SIG-M5 (cell line): ENCODE measurements at regions not wholly inside any gene's neighbourhood (a gene's known extent, or its start where the extent isn't known, plus 50 kb on each side); places are given as distances from the start of the nearest gene placed in this dataset.
"Not testable (repeated sequence)": the region's sequence is repeated elsewhere in the genome, so short reads cannot be mapped to it uniquely, and the experiment has no call there.

Experiments
- DNase-seq: peaks from one replicate; lab custom pipeline; 2025; lab: John Stamatoyannopoulos, UW

- DNase-seq = no peak
These were observed 772.5 kb downstream of the KCNA4 start for GRCh38 chr11:29244355-29244754.

- DNase-seq = no peak
These were observed 773.2 kb downstream of the KCNA4 start for GRCh38 chr11:29243616-29244015.

GRCh38 chr11:29231991-29232390 is 784.8 kb downstream of the KCNA4 start:
- no peak for DNase-seq

- no peak for DNase-seq
These were observed 785.2 kb downstream of the KCNA4 start for GRCh38 chr11:29231586-29231985.

GRCh38 chr11:29227811-29228210 is 789.0 kb downstream of the KCNA4 start:
- DNase-seq = no peak

GRCh38 chr11:29224739-29225384 is 792.0 kb downstream of the KCNA4 start:
- DNase-seq = no peak

GRCh38 chr11:29219531-29219930 is 797.3 kb downstream of the KCNA4 start:
- not testable (repeated sequence) for DNase-seq

GRCh38 chr11:29217901-29218300 is 798.9 kb downstream of the KCNA4 start:
- DNase-seq = no peak

- no peak for DNase-seq
These were observed 802.0 kb downstream of the KCNA4 start for GRCh38 chr11:29214833-29215232.

- DNase-seq = no peak
These were observed 805.6 kb downstream of the KCNA4 start for GRCh38 chr11:29211202-29211601.

- DNase-seq = no peak
These were observed 806.4 kb downstream of the KCNA4 start for GRCh38 chr11:29210426-29210825.

- DNase-seq = no peak
These were observed 808.7 kb downstream of the KCNA4 start for GRCh38 chr11:29208117-29208516.

- no peak for DNase-seq
These were observed 815.9 kb downstream of the KCNA4 start for GRCh38 chr11:29200791-29201562.

GRCh38 chr11:29190313-29190712 is 826.5 kb downstream of the KCNA4 start:
- no peak for DNase-seq

- no peak for DNase-seq
These were observed 829.6 kb downstream of the KCNA4 start for GRCh38 chr11:29187215-29187614.

GRCh38 chr11:29184939-29185890 is 831.6 kb downstream of the KCNA4 start:
- no peak for DNase-seq

- DNase-seq = no peak
These were observed 833.5 kb downstream of the KCNA4 start for GRCh38 chr11:29183301-29183700.

GRCh38 chr11:29173660-29174062 is 843.2 kb downstream of the KCNA4 start:
- DNase-seq = no peak

GRCh38 chr11:29171360-29171950 is 845.4 kb downstream of the KCNA4 start:
- DNase-seq = no peak

- DNase-seq = no peak
These were observed 850.5 kb downstream of the KCNA4 start for GRCh38 chr11:29166306-29166705.

GRCh38 chr11:29163231-29163630 is 853.6 kb downstream of the KCNA4 start:
- no peak for DNase-seq

GRCh38 chr11:29162491-29162890 is 854.3 kb downstream of the KCNA4 start:
- DNase-seq = no peak
